HUES64 (cell line): ENCODE measurements at regions not wholly inside any gene's neighbourhood (a gene's known extent, or its start where the extent isn't known, plus 50 kb on each side); places are given as distances from the start of the nearest gene placed in this dataset.

Experiments used
- H3K27ac ChIP-seq: 2 replicates; pipeline ENCODE4 v1.7.0; 2013; ENCODE audit warnings: low read depth, low read length, inconsistent platforms
- H3K27me3 ChIP-seq: 2 replicates; pipeline ENCODE4 v1.6.1; 2013; ENCODE audit warnings: mild to moderate bottlenecking, low read length; ENCODE audit not compliant: insufficient read depth
- H3K36me3 ChIP-seq: 2 replicates; pipeline ENCODE4 v1.6.1; 2013; ENCODE audit warnings: mild to moderate bottlenecking, low read length; ENCODE audit not compliant: insufficient read depth
- H3K4me1 ChIP-seq: 2 replicates; pipeline ENCODE4 v1.6.1; 2013; ENCODE audit warnings: mild to moderate bottlenecking, low read length, moderate library complexity; ENCODE audit not compliant: insufficient read depth
- H3K4me3 ChIP-seq: 2 replicates; pipeline ENCODE4 v1.5.1; 2013; ENCODE audit warnings: mild to moderate bottlenecking, low read length, moderate library complexity
- H3K9ac ChIP-seq: 2 replicates; pipeline ENCODE4 v1.6.1; 2013; ENCODE audit warnings: mild to moderate bottlenecking, low read depth, low read length
- H3K9me3 ChIP-seq: 2 replicates; pipeline ENCODE4 v1.6.1; 2013; ENCODE audit warnings: low read depth, low read length; ENCODE audit not compliant: insufficient read depth
- WGBS: fragments of 150-250, 120-280 bp; methylation state at CpG from one replicate; pipeline ENCODE4 v1.1.7; 2013; ENCODE audit warnings: missing lambda C conversion rate; 5-methylcytosine and 5-hydroxymethylcytosine counted together

DNA sequence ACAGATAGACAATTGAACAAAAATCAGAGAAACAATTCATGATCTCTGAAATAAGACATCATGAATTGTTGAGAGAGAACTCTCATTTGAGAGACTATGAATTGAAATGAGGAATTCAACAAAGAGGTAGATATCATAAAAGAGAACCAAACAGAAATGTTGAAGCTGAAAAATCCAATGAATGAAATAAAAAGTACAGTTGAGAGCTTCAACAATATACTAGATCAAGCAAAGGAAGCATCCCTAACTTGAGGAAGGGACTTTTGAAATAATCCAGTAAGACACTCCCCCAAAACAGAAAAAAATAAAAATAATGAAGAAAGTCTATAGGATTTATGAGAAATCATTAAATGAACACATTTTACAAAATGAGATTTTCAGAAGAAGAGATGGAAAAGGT is 310.0 kb upstream of the PCDH10 start:
- Histone ChIP-seq H3K27me3 (no peaks in the 10 kb centered on the region), H3K9me3 (no peaks in the 10 kb centered on the region; the same call in 1 of the 2 replicates), H3K36me3 (no peaks in the 10 kb centered on the region), H3K4me1 (no peaks in the 10 kb centered on the region), H3K9ac (no peak overlapping the region), H3K27ac (no peak overlapping the region), H3K4me3 (no peak overlapping the region)

DNA sequence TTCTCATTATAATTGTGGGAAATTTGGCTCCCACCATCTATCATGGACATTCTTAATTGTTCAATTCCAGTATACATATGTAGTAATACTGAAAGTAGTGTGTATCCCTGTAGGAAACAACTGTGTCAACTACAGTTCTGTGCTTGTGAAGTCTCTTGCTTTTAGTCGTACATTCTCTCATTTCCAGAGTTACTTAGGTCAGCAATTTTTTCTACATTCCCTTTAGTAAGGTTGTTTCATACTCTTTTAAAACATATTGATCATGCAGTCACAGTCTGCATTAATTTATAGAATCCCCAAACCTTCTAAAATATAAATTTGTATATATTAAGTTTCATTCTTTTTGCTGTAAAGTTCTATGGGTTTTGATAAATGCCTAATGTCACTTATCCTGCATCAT is 289.2 kb upstream of the PCDH10 start:
- Histone ChIP-seq H3K9me3 (no peaks in the 10 kb centered on the region), H3K27ac (no peak overlapping the region), H3K4me3 (no peak overlapping the region), H3K27me3 (no peaks in the 10 kb centered on the region), H3K36me3 (no peaks in the 10 kb centered on the region), H3K9ac (no peak overlapping the region), H3K4me1 (no peaks in the 10 kb centered on the region)
- 85% methylated on average over 1 of the region's 1 CpG for WGBS

DNA sequence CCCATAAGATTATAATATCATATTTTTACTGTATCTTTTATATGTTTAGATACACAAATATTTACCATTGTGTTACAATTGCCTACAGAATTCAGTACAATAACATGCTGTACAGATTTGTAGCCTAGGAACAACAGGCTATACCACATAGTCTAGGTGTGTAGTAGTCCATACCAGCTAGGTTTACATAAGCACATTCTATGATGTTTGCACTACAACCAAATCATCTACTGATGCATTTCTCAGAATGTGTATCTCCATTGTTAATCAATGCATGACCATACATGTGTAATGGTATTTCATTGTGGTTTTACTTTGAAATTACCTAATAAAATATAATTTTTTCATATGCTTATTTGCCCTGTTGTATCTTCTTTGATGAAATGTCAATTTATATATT is 288.1 kb upstream of the PCDH10 start:
- Histone ChIP-seq H3K9me3 (no peaks in the 10 kb centered on the region), H3K4me3 (no peak overlapping the region), H3K36me3 (no peaks in the 10 kb centered on the region), H3K27ac (no peak overlapping the region), H3K27me3 (no peaks in the 10 kb centered on the region), H3K4me1 (no peaks in the 10 kb centered on the region), H3K9ac (no peak overlapping the region)

DNA sequence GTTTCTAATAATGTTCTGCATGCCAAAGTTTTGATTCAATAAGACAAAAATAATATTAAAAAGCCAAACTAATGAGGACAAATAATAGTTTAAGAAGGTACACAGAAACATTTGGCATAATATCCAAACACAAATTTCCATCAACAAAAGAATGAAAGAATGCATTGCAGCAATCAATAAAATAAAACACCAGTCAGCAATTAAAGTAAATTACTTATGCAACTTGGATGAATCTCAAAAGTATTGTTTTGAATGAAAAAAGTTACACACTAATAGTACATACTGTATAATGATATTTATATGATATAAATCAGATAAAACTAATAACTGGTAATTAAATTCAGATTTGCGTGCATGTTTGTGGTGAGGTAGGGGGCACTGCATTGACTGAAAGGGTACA is 285.5 kb upstream of the PCDH10 start:
- H3K4me1 ChIP-seq: no peaks in the 10 kb centered on the region
- H3K9me3 ChIP-seq: no peaks in the 10 kb centered on the region
- H3K4me3 ChIP-seq: no peak overlapping the region
- no peaks in the 10 kb centered on the region for H3K27me3 ChIP-seq
- WGBS: 100% methylated on average over 1 of the region's 1 CpG
- no peaks in the 10 kb centered on the region for H3K36me3 ChIP-seq
- no peak overlapping the region for H3K27ac ChIP-seq
- no peak overlapping the region for H3K9ac ChIP-seq

DNA sequence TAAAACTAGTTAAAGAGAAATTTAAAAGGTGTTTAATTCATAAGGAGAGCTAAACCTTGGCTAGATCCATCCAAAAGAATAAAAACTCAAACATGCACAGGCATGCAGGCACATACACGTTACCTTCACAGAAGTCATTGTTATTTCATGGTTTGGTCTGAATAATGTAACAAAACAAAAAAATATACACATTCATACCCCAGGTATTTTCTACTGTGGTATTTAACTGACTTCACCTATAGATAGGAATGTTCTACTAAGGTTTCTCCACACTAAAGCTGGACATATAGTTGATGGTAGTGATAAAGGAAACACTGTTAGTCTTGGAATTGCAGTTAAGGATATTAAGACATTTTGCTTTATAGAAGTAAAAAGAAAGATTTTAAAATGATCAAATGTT is 283.6 kb upstream of the PCDH10 start:
- Histone ChIP-seq H3K9ac (no peak overlapping the region), H3K27me3 (no peaks in the 10 kb centered on the region), H3K27ac (no peak overlapping the region), H3K9me3 (no peaks in the 10 kb centered on the region), H3K4me1 (no peaks in the 10 kb centered on the region), H3K36me3 (no peaks in the 10 kb centered on the region), H3K4me3 (no peak overlapping the region)
- no CpG with 5 or more reads among the region's 1 CpG for WGBS

DNA sequence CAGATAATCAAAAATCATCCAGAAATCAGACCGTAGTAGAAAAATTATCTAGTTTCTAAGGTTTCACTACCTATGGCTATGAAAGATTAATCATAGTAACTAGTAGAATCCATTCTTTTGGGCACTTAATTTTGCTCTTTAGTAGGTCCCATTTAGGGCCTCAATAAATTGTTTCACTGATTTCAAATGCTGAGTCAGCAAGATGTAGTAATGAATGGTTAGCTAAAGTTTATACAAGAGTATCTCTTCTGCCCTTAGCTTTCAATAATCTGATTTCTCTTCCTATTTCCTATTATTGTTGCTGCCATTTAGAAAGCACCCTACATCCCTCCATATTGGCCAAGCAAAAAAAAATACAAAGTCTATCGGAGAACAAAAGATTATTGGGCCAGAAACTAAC is 283.2 kb upstream of the PCDH10 start:
- WGBS: 96% methylated on average over 1 of the region's 2 CpGs
- Histone ChIP-seq H3K9me3 (no peaks in the 10 kb centered on the region), H3K9ac (no peak overlapping the region), H3K27ac (no peak overlapping the region), H3K4me3 (no peak overlapping the region), H3K27me3 (no peaks in the 10 kb centered on the region), H3K4me1 (no peaks in the 10 kb centered on the region), H3K36me3 (no peaks in the 10 kb centered on the region)

DNA sequence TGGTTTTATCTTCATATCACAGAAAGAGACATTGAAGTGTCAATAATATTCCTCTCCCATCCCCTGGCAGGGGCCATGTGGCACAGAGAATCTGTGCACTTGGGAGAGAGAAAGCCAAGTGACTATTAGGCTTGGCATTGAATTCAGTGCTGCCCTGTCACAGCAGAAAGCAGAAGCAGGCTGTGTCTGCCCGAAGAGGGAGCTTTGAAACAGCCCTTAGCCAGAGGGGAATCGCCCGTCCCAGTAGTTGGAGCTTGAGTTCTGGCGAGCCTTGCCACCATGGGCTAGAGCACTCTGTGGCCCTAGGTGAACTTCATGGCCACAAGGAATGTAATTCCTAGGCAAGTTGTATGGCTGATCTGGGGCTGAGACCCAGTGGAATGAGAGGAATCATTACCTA is 282.5 kb upstream of the PCDH10 start:
- Histone ChIP-seq H3K4me3 (no peak overlapping the region), H3K36me3 (no peaks in the 10 kb centered on the region), H3K27ac (no peak overlapping the region), H3K9ac (no peak overlapping the region), H3K4me1 (no peaks in the 10 kb centered on the region), H3K9me3 (no peaks in the 10 kb centered on the region), H3K27me3 (no peaks in the 10 kb centered on the region)
- 93% methylated on average over 4 of the region's 4 CpGs for WGBS

DNA sequence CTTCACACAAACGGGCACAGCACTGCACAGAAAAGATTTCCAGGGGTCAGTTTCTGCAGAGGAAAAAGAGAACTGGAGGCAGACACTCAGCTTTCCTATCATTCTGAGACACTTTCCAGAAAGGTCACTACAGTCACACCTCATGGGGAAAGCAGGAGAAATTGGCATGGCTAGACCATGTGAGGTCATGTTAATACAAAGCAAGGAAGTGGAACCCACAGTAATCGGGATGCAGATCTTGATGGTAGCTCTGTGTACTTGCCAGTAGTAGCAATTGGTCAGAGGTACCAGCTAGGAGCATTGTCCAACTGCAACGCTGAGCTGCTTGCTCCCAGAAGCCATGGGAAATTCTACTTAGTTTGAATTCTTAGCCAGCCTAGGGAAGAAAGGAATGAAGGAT is 255.3 kb upstream of the PCDH10 start:
- no peak overlapping the region for H3K4me3 ChIP-seq
- WGBS: 94% methylated on average over 3 of the region's 3 CpGs

DNA sequence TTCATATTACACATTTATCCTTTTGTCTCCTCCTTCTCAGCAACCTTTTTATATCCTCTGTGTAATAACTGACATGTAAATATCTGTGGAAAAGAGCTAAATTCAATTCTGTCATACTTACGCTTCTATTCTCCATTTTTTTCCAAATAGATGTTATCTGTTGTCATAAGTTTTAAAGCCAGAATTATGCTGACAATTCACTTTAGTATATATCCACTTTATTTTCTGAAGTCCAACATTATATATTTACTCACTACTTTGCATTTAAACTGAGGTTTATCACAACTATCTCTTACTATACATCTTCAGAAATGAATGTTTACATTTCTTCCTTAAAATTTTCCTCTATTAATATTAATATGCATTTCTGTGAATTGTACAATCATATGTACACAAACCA is 247.9 kb upstream of the PCDH10 start:
- Histone ChIP-seq H3K4me1 (no peaks in the 10 kb centered on the region), H3K9ac (no peak overlapping the region), H3K27me3 (no peaks in the 10 kb centered on the region), H3K27ac (no peak overlapping the region), H3K36me3 (no peaks in the 10 kb centered on the region), H3K4me3 (no peak overlapping the region), H3K9me3 (no peaks in the 10 kb centered on the region)
- no CpG with 5 or more reads among the region's 1 CpG for WGBS

More for the DNA sequence above, 255.3 kb upstream of the PCDH10 start:
- H3K4me1 ChIP-seq: no peaks in the 10 kb centered on the region
- no peaks in the 10 kb centered on the region for H3K36me3 ChIP-seq
- no peak overlapping the region for H3K27ac ChIP-seq
- no peaks in the 10 kb centered on the region for H3K27me3 ChIP-seq
- no peaks in the 10 kb centered on the region for H3K9me3 ChIP-seq
- no peak overlapping the region for H3K9ac ChIP-seq

DNA sequence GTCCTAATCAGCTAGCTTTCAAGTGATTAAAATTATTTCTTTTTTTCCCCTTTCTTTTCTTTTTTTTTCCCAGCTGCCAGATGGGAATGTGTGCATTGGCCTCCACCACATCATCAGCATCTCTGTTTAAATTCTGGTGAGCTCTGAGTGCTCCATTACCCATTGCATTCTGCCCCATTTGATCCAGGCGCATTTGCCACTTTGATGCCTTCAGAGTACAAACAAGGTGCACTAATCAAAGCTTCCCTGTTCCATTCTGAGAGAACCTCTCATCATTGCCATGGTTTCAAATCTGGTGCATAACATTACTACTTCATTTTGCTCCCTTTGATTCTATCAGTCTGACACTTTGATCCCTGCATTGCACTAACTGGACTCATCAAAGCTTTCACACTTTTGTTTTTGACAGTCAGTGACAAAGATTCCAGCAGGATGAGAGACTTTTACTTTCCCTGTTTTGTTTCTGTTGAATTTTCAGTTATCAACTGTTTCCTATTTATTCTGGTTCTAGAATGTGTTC is 238.8 kb upstream of the PCDH10 start:
- no peak overlapping the region for H3K27ac ChIP-seq
- WGBS: 93% methylated on average over 1 of the region's 1 CpG
- no peaks in the 10 kb centered on the region for H3K27me3 ChIP-seq
- no peak overlapping the region for H3K4me3 ChIP-seq
- no peak overlapping the region for H3K9ac ChIP-seq
- no peaks in the 10 kb centered on the region for H3K4me1 ChIP-seq
- H3K9me3 ChIP-seq: no peaks in the 10 kb centered on the region
- no peaks in the 10 kb centered on the region for H3K36me3 ChIP-seq

DNA sequence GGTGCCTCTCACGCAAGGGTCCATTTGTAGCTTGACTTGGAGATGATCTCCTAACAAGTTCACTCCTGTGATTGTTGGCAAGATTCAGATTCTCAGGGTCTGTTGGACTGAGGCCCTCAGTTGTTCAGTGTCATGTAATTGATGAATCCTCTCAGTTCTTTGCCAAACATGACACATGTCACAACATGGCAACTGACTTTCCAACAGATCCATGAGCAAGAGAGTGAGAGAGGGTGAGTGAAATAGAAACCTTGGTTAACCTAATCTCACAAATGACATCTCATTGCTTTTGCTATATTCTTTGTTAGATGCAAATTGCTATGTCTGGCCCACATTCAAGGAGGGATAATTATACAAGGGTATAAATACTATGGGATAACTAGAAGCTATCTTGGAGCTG is 231.0 kb upstream of the PCDH10 start:
- no peaks in the 10 kb centered on the region for H3K27me3 ChIP-seq
- H3K9ac ChIP-seq: no peak overlapping the region
- WGBS: 96% methylated on average over 1 of the region's 1 CpG
- H3K4me3 ChIP-seq: no peak overlapping the region
- H3K4me1 ChIP-seq: no peaks in the 10 kb centered on the region
- no peak overlapping the region for H3K27ac ChIP-seq
- H3K9me3 ChIP-seq: no peaks in the 10 kb centered on the region
- no peaks in the 10 kb centered on the region for H3K36me3 ChIP-seq

DNA sequence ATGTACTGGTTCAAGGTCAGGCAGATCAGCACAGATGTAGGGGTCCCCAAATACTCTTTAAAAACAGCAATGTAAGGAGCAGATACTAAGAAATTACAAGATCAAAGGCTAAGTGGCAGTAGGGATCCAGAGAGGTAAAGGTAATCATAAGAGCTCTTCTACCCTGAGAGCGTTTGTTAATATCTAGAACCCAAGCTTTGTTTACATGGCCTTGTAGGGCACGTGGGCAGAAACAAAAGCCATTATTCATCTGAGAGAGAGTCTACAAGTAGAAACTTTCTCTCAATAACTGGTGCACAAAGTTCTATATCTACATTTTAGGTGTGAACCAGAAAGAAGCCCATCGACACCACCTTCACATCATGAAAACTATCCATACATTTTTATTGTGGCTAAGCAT is 225.6 kb upstream of the PCDH10 start:
- Histone ChIP-seq H3K27me3 (no peaks in the 10 kb centered on the region), H3K9me3 (no peaks in the 10 kb centered on the region), H3K4me1 (no peaks in the 10 kb centered on the region), H3K9ac (no peak overlapping the region), H3K4me3 (no peak overlapping the region), H3K36me3 (no peaks in the 10 kb centered on the region), H3K27ac (no peak overlapping the region)
- 76% methylated on average over 3 of the region's 3 CpGs for WGBS
